Thoracic aorta (tissue), 2 donors: ENCODE measurements at regions not wholly inside any gene's neighbourhood (a gene's known extent, or its start where the extent isn't known, plus 50 kb on each side); places are given as distances from the start of the nearest gene placed in this dataset.

Source experiments
- ATAC-seq: fragments of 150-250 bp; one replicate; pipeline ENCODE4 v1.8.0; 2017; ENCODE audit warnings: low read depth; ENCODE audit not compliant: insufficient number of reproducible peaks, low FRiP score
- DNase-seq: peaks from one replicate; pipeline ENCODE4 v3.0.0-alpha.2; 2020; ENCODE audit warnings: low spot score
- H3K27ac ChIP-seq, 2 donors: fragments of 200-600 bp; sonication (generic); 1 replicate in 1 of 2; 2 replicates in 1 of 2; pipeline ENCODE4 v1.5.1; 2016; ENCODE audit warnings: mild to moderate bottlenecking in 2 of 2, moderate library complexity in 2 of 2
- H3K27me3 ChIP-seq: fragments of 200-600 bp; sonication (generic); replicated peaks from 2 replicates; pipeline ENCODE4 v1.6.0; 2016; ENCODE audit warnings: mild to moderate bottlenecking; ENCODE audit not compliant: insufficient read depth
- H3K36me3 ChIP-seq: fragments of 200-600 bp; sonication (generic); one replicate; pipeline ENCODE4 v1.5.1; 2016
- H3K4me1 ChIP-seq, 2 donors: fragments of 200-600 bp; sonication (generic); 1 replicate in 1 of 2; 2 replicates in 1 of 2; pipeline versions ENCODE4 v1.5.1 to v1.6.0; 2016; ENCODE audit warnings: low read depth in 2 of 2, mild to moderate bottlenecking in 1 of 2; ENCODE audit not compliant: control insufficient read depth in 1 of 2
- H3K4me3 ChIP-seq: fragments of 200-600 bp; sonication (generic); 2 replicates; pipeline ENCODE4 v1.5.1; 2016; ENCODE audit warnings: mild to moderate bottlenecking
- H3K9me3 ChIP-seq: fragments of 200-600 bp; sonication (generic); 2 replicates; pipeline ENCODE4 v1.5.1; 2016
- CTCF ChIP-seq: fragments of 200-600 bp; sonication (generic); IDR thresholded peaks from one replicate; pipeline ENCODE4 v1.5.1; 2019; ENCODE audit warnings: antibody characterized with exemption

- no peak for ATAC-seq
- peaks cover 0 to 8% of the 10 kb centered on the region in 2 donors for H3K4me1 ChIP-seq
Measured at GRCh38 chr9:78548670-78549069, 251.7 kb downstream of the PSAT1 start.

GRCh38 chr9:78549711-78550110 is 252.8 kb downstream of the PSAT1 start:
- ATAC-seq (no peak), DNase-seq (no peak)
- no peak overlapping the region for H3K27ac ChIP-seq
- no peaks in the 10 kb centered on the region for H3K9me3 ChIP-seq
- TF ChIP-seq CTCF = no peak
- no peaks in the 10 kb centered on the region for H3K27me3 ChIP-seq
- H3K4me1 ChIP-seq = peaks cover 0 to 8% of the 10 kb centered on the region in 2 donors
- no peaks in the 10 kb centered on the region for H3K36me3 ChIP-seq
- no peak overlapping the region for H3K4me3 ChIP-seq

More at GRCh38 chr9:78548670-78549069, 251.7 kb downstream of the PSAT1 start:
- H3K27ac ChIP-seq = no peak overlapping the region
- H3K9me3 ChIP-seq = no peaks in the 10 kb centered on the region
- no peaks in the 10 kb centered on the region for H3K27me3 ChIP-seq
- no peaks in the 10 kb centered on the region for H3K36me3 ChIP-seq
- no peak for DNase-seq
- H3K4me3 ChIP-seq = no peak overlapping the region
- TF ChIP-seq CTCF = no peak

GRCh38 chr9:78552802-78553201 is 255.9 kb downstream of the PSAT1 start:
- Histone ChIP-seq H3K36me3 (no peaks in the 10 kb centered on the region), H3K4me1 (peaks cover 0 to 8% of the 10 kb centered on the region in 2 donors), H3K27me3 (no peaks in the 10 kb centered on the region), H3K9me3 (no peaks in the 10 kb centered on the region), H3K27ac (no peak overlapping the region), H3K4me3 (no peak overlapping the region)
- TF ChIP-seq CTCF = no peak
- DNase-seq = no peak
- no peak for ATAC-seq

- Histone ChIP-seq H3K27ac (no peak overlapping the region), H3K4me1 (no peaks in the 10 kb centered on the region), H3K4me3 (no peak overlapping the region), H3K27me3 (no peaks in the 10 kb centered on the region), H3K9me3 (no peaks in the 10 kb centered on the region), H3K36me3 (no peaks in the 10 kb centered on the region)
- TF ChIP-seq CTCF = no peak
- no peak for DNase-seq
- ATAC-seq = no peak
Measured at GRCh38 chr9:78557540-78557939, 260.6 kb downstream of the PSAT1 start.

GRCh38 chr9:78559449-78559885 is 262.5 kb downstream of the PSAT1 start:
- Histone ChIP-seq H3K27ac (no peak overlapping the region), H3K36me3 (no peaks in the 10 kb centered on the region), H3K4me1 (no peaks in the 10 kb centered on the region), H3K4me3 (no peak overlapping the region), H3K9me3 (no peaks in the 10 kb centered on the region), H3K27me3 (no peaks in the 10 kb centered on the region)
- DNase-seq (no peak), ATAC-seq (no peak)
- no peak for TF ChIP-seq CTCF
